ENCODE measurements at regions not wholly inside any gene's neighbourhood (a gene's known extent, or its start where the extent isn't known, plus 50 kb on each side); places are given as distances from the start of the nearest gene placed in this dataset.

DNA sequence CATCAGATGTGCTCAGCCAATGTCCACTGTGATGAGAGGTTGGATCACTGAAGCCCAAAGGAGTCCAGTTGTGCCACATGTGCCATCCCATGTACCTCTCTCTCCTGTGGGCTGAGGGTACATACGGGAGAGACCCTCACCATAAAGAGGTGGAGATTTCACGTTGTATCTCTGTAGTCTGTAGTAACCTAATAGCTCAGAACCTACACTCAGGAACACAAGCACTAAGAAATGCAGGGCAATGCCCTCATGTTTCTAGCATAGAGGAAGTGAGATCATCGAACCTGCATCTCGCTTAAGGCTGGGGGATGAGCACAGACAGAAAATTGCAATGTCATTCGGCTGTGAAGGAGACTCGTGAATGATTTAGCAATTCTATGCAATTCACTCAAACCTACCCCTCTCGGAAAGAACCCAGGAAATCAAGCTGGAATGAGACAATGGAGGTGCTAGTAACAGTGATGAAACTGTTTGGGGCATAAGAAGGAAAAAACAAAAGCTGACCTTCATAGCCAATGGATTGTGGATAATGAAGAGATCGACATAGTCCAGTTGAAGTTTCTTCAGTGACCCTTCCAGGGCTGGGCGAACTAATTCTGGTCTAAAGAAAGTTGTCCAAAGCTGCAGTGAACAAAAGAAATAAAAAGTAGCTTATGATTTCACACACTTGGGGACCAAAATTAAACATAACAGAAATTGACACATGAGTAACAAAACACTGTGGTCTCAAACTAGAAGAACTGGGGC is 80.3 kb upstream of the UCN3 start:
- TF ChIP-seq, protein P1, sequence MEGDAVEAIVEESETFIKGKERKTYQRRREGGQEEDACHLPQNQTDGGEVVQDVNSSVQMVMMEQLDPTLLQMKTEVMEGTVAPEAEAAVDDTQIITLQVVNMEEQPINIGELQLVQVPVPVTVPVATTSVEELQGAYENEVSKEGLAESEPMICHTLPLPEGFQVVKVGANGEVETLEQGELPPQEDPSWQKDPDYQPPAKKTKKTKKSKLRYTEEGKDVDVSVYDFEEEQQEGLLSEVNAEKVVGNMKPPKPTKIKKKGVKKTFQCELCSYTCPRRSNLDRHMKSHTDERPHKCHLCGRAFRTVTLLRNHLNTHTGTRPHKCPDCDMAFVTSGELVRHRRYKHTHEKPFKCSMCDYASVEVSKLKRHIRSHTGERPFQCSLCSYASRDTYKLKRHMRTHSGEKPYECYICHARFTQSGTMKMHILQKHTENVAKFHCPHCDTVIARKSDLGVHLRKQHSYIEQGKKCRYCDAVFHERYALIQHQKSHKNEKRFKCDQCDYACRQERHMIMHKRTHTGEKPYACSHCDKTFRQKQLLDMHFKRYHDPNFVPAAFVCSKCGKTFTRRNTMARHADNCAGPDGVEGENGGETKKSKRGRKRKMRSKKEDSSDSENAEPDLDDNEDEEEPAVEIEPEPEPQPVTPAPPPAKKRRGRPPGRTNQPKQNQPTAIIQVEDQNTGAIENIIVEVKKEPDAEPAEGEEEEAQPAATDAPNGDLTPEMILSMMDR (conservative IDR thresholded peaks at IDR 0.05; ENCODE audit: low read length), result no peak
- TF ChIP-seq EZH2phosphoT487 (IDR thresholded peaks at IDR 0.05; ENCODE audit: borderline replicate concordance, low read depth, low read length), result no peak
